Neural cell (in vitro differentiated cells): ENCODE measurements at regions not wholly inside any gene's neighbourhood (a gene's known extent, or its start where the extent isn't known, plus 50 kb on each side); places are given as distances from the start of the nearest gene placed in this dataset.

Source experiments
- H2AFZ ChIP-seq: fragments of 200-600, 300-800 bp; sonication (generic), shearing (Covaris generic); 2 replicates; pipeline ENCODE4 v1.6.0; 2014; ENCODE audit warnings: low read depth, mild to moderate bottlenecking, antibody characterized with exemption, low read length, moderate library complexity
- H3F3A ChIP-seq: fragments of 200-600 bp; shearing (Covaris generic); 2 replicates; pipeline ENCODE4 v1.6.1; 2016; ENCODE audit warnings: mild to moderate bottlenecking, moderate library complexity, mixed read lengths, antibody characterized with exemption, low read length; ENCODE audit not compliant: insufficient read depth, poor library complexity, severe bottlenecking
- H3K27ac ChIP-seq: fragments of 200-600, 300-800 bp; sonication (generic), shearing (Covaris generic); 2 replicates; pipeline ENCODE4 v1.5.1; 2014; ENCODE audit warnings: mild to moderate bottlenecking, low read length, moderate library complexity
- H3K27me3 ChIP-seq: fragments of 300-800, 200-600 bp; sonication (generic), shearing (Covaris generic); 2 replicates; pipeline ENCODE4 v1.6.0; 2014; ENCODE audit warnings: mild to moderate bottlenecking, low read depth, low read length, moderate library complexity; ENCODE audit not compliant: insufficient read depth
- H3K36me3 ChIP-seq: fragments of 300-800, 200-600 bp; sonication (generic), shearing (Covaris generic); 2 replicates; pipeline ENCODE4 v1.5.1; 2014; ENCODE audit warnings: mild to moderate bottlenecking, antibody characterized with exemption, low read length, moderate library complexity; ENCODE audit not compliant: insufficient read depth
- H3K4me2 ChIP-seq: fragments of 300-800, 200-600 bp; sonication (generic), shearing (Covaris generic); 2 replicates; pipeline ENCODE4 v1.6.0; 2014; ENCODE audit warnings: mild to moderate bottlenecking, low read length
- H3K4me3 ChIP-seq: fragments of 300-800, 200-600 bp; sonication (generic), shearing (Covaris generic); 2 replicates; pipeline ENCODE4 v1.5.1; 2014; ENCODE audit warnings: mild to moderate bottlenecking, low read length, moderate library complexity
- H3K79me2 ChIP-seq: fragments of 200-600 bp; shearing (Covaris generic); replicated peaks from 2 replicates; pipeline ENCODE4 v1.6.0; 2014; ENCODE audit warnings: mild to moderate bottlenecking, low read length, moderate library complexity; ENCODE audit not compliant: insufficient read depth
- H3K9ac ChIP-seq: fragments of 300-800, 200-600 bp; sonication (generic), shearing (Covaris generic); 2 replicates; pipeline ENCODE4 v1.6.1; 2016; ENCODE audit warnings: mild to moderate bottlenecking, low read length, mixed read lengths
- H3K9me2 ChIP-seq: fragments of 200-600 bp; shearing (Covaris generic); 2 replicates; pipeline ENCODE4 v1.6.1; 2016; ENCODE audit warnings: mild to moderate bottlenecking, low read length, mixed read lengths; ENCODE audit not compliant: insufficient read depth
- H3K9me3 ChIP-seq: fragments of 200-600, 300-800 bp; sonication (generic), shearing (Covaris generic); 2 replicates; pipeline ENCODE4 v1.6.1; 2016; ENCODE audit warnings: mild to moderate bottlenecking, mixed run types, low read length, moderate library complexity, mixed read lengths
- H4K20me1 ChIP-seq: fragments of 200-600 bp; shearing (Covaris generic); 2 replicates; pipeline ENCODE4 v1.6.1; 2016; ENCODE audit warnings: mild to moderate bottlenecking, mixed run types; ENCODE audit not compliant: insufficient read depth
- EP300 ChIP-seq: fragments of 450-650 bp; conservative IDR thresholded peaks from 2 replicates; pipeline ENCODE4 v1.6.1; 2014; ENCODE audit warnings: antibody characterized with exemption, mild to moderate bottlenecking, moderate library complexity; ENCODE audit not compliant: poor library complexity, severe bottlenecking
- EZH2 ChIP-seq: fragments of 200-600, 300-800 bp; shearing (Covaris generic), sonication (generic); IDR thresholded peaks from 2 replicates; pipeline ENCODE4 v1.6.1; 2014; ENCODE audit warnings: antibody characterized with exemption, low read length, borderline replicate concordance, mild to moderate bottlenecking; ENCODE audit not compliant: insufficient read depth, poor library complexity, severe bottlenecking
- MXI1 ChIP-seq: fragments of 450-650 bp; conservative IDR thresholded peaks from 2 replicates; pipeline ENCODE4 v1.6.1; 2014; ENCODE audit warnings: antibody characterized with exemption, mild to moderate bottlenecking; ENCODE audit not compliant: poor library complexity, severe bottlenecking
- POLR2AphosphoS5 ChIP-seq: IDR thresholded peaks from 2 replicates; pipeline ENCODE4 v1.6.1; 2012
- RAD21 ChIP-seq: fragments of 450-650 bp; conservative IDR thresholded peaks from 2 replicates; pipeline ENCODE4 v1.6.1; 2014; ENCODE audit warnings: antibody characterized with exemption, mild to moderate bottlenecking, moderate library complexity
- REST ChIP-seq: IDR thresholded peaks from 2 replicates; pipeline ENCODE4 v1.6.1; 2012; ENCODE audit warnings: borderline replicate concordance
- SMC3 ChIP-seq: fragments of 450-650 bp; conservative IDR thresholded peaks from 2 replicates; pipeline ENCODE4 v1.6.1; 2014; ENCODE audit warnings: antibody characterized with exemption, mild to moderate bottlenecking, moderate library complexity; ENCODE audit not compliant: poor library complexity
- TAF1 ChIP-seq: IDR thresholded peaks from 2 replicates; pipeline ENCODE4 v1.6.1; 2012; ENCODE audit warnings: low read depth
- TF ChIP-seq, protein P1 (sequence below): fragments of 450-650 bp; IDR thresholded peaks from 2 replicates; pipeline ENCODE4 v1.5.1; 2014; ENCODE audit warnings: antibody characterized with exemption, mild to moderate bottlenecking, moderate library complexity; ENCODE audit not compliant: poor library complexity, severe bottlenecking

GRCh38 chr2:188159484-188159883, 132.2 kb upstream of the GULP1 start:
- Histone ChIP-seq H3K27ac (no peak overlapping the region), H3K27me3 (no peaks in the 10 kb centered on the region), H3K9me2 (no peaks in the 10 kb centered on the region), H3F3A (no peaks in the 10 kb centered on the region), H3K9ac (no peak overlapping the region), H3K4me2 (no peak overlapping the region), H3K9me3 (no peaks in the 10 kb centered on the region), H4K20me1 (no peaks in the 10 kb centered on the region), H3K4me3 (no peak overlapping the region), H3K36me3 (no peaks in the 10 kb centered on the region), H3K79me2 (no peaks in the 10 kb centered on the region), H2AFZ (no peak overlapping the region)
- TF ChIP-seq MXI1 (no peak), EZH2 (no peak), RAD21 (no peak), EP300 (no peak), SMC3 (no peak), TAF1 (no peak), POLR2AphosphoS5 (no peak), REST (no peak)
- TF ChIP-seq, protein P1, sequence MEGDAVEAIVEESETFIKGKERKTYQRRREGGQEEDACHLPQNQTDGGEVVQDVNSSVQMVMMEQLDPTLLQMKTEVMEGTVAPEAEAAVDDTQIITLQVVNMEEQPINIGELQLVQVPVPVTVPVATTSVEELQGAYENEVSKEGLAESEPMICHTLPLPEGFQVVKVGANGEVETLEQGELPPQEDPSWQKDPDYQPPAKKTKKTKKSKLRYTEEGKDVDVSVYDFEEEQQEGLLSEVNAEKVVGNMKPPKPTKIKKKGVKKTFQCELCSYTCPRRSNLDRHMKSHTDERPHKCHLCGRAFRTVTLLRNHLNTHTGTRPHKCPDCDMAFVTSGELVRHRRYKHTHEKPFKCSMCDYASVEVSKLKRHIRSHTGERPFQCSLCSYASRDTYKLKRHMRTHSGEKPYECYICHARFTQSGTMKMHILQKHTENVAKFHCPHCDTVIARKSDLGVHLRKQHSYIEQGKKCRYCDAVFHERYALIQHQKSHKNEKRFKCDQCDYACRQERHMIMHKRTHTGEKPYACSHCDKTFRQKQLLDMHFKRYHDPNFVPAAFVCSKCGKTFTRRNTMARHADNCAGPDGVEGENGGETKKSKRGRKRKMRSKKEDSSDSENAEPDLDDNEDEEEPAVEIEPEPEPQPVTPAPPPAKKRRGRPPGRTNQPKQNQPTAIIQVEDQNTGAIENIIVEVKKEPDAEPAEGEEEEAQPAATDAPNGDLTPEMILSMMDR = no peak

GRCh38 chr2:188170356-188170755, 121.3 kb upstream of the GULP1 start:
- Histone ChIP-seq H4K20me1 (no peaks in the 10 kb centered on the region), H3K9me3 (no peaks in the 10 kb centered on the region), H3K79me2 (no peaks in the 10 kb centered on the region), H3K4me3 (no peak overlapping the region), H3K27ac (no peak overlapping the region), H3K36me3 (no peaks in the 10 kb centered on the region), H3K9ac (no peak overlapping the region), H3K4me2 (no peak overlapping the region), H2AFZ (no peak overlapping the region), H3K9me2 (no peaks in the 10 kb centered on the region), H3K27me3 (no peaks in the 10 kb centered on the region), H3F3A (no peaks in the 10 kb centered on the region)
- TF ChIP-seq POLR2AphosphoS5 (no peak), TAF1 (no peak)

GRCh38 chr2:188176620-188177019, 115.1 kb upstream of the GULP1 start:
- Histone ChIP-seq H3K79me2 (no peaks in the 10 kb centered on the region), H2AFZ (no peak overlapping the region), H3K27me3 (no peaks in the 10 kb centered on the region), H3K4me2 (no peak overlapping the region), H3K27ac (no peak overlapping the region), H4K20me1 (no peaks in the 10 kb centered on the region), H3K9me3 (no peaks in the 10 kb centered on the region), H3F3A (no peaks in the 10 kb centered on the region), H3K9ac (no peak overlapping the region), H3K4me3 (no peak overlapping the region), H3K36me3 (no peaks in the 10 kb centered on the region), H3K9me2 (no peaks in the 10 kb centered on the region)
- TF ChIP-seq, protein P1 = no peak
- TF ChIP-seq REST (no peak), TAF1 (no peak)
